SJSA1 (cell line): ENCODE measurements at regions not wholly inside any gene's neighbourhood (a gene's known extent, or its start where the extent isn't known, plus 50 kb on each side); places are given as distances from the start of the nearest gene placed in this dataset.

ENCODE experiments used
- DNase-seq, 2 experiments: peaks; one replicate each; pipeline ENCODE4 v3.0.0-alpha.2; 2015 to 2020; ENCODE audit warnings: low spot score in 2 of 2, low read depth in 1 of 2
- H3K27ac ChIP-seq: fragments of 250-450 bp; sonication (Bioruptor Pico); 2 replicates; pipeline ENCODE4 v1.5.1; 2020; ENCODE audit warnings: mild to moderate bottlenecking, moderate library complexity
- H3K27me3 ChIP-seq: fragments of 250-450 bp; sonication (Bioruptor Pico); replicated peaks from 2 replicates; pipeline ENCODE4 v1.5.1; 2020; ENCODE audit warnings: mild to moderate bottlenecking, moderate library complexity
- H3K36me3 ChIP-seq: fragments of 250-450 bp; sonication (Bioruptor Pico); 2 replicates; pipeline ENCODE4 v1.5.1; 2020; ENCODE audit warnings: mild to moderate bottlenecking
- H3K4me1 ChIP-seq: fragments of 250-450 bp; sonication (Bioruptor Pico); replicated peaks from 2 replicates; pipeline ENCODE4 v1.6.1; 2021; ENCODE audit warnings: mild to moderate bottlenecking
- H3K4me3 ChIP-seq: fragments of 250-450 bp; sonication (Bioruptor Pico); 2 replicates; pipeline ENCODE4 v1.5.1; 2020; ENCODE audit warnings: mild to moderate bottlenecking
- H3K9me3 ChIP-seq: fragments of 250-450 bp; sonication (Bioruptor Pico); replicated peaks from 2 replicates; pipeline ENCODE4 v1.5.1; 2020; ENCODE audit warnings: mild to moderate bottlenecking

- Histone ChIP-seq H3K4me3 (no peak overlapping the region), H3K4me1 (no peaks in the 10 kb centered on the region), H3K9me3 (no peaks in the 10 kb centered on the region), H3K27me3 (no peaks in the 10 kb centered on the region), H3K27ac (no peak overlapping the region), H3K36me3 (no peaks in the 10 kb centered on the region)
- DNase-seq, result no peak
Measured at GRCh38 chr6:140095532-140095931, 721.1 kb upstream of the CITED2 start.

- no peaks in the 10 kb centered on the region for H3K27me3 ChIP-seq
- no peaks in the 10 kb centered on the region for H3K4me1 ChIP-seq
- H3K9me3 ChIP-seq, result no peaks in the 10 kb centered on the region
- no peaks in the 10 kb centered on the region for H3K36me3 ChIP-seq
- no peak overlapping the region for H3K4me3 ChIP-seq
- DNase-seq, result no peak
- H3K27ac ChIP-seq, result no peak overlapping the region
Measured at GRCh38 chr6:140091895-140092294, 717.4 kb upstream of the CITED2 start.

GRCh38 chr6:140090871-140091270, 716.4 kb upstream of the CITED2 start:
- Histone ChIP-seq H3K4me1 (no peaks in the 10 kb centered on the region), H3K27ac (no peak overlapping the region), H3K9me3 (no peaks in the 10 kb centered on the region)

GRCh38 chr6:140083375-140083774, 708.9 kb upstream of the CITED2 start:
- no peak for DNase-seq
- Histone ChIP-seq H3K4me1 (peaks cover 9% of the 10 kb centered on the region), H3K9me3 (no peaks in the 10 kb centered on the region), H3K36me3 (no peaks in the 10 kb centered on the region), H3K4me3 (no peak overlapping the region), H3K27me3 (no peaks in the 10 kb centered on the region), H3K27ac (no peak overlapping the region)

More at GRCh38 chr6:140090871-140091270, 716.4 kb upstream of the CITED2 start:
- no peaks in the 10 kb centered on the region for H3K36me3 ChIP-seq
- no peak overlapping the region for H3K4me3 ChIP-seq
- DNase-seq, result no peak
- H3K27me3 ChIP-seq, result no peaks in the 10 kb centered on the region

DNA sequence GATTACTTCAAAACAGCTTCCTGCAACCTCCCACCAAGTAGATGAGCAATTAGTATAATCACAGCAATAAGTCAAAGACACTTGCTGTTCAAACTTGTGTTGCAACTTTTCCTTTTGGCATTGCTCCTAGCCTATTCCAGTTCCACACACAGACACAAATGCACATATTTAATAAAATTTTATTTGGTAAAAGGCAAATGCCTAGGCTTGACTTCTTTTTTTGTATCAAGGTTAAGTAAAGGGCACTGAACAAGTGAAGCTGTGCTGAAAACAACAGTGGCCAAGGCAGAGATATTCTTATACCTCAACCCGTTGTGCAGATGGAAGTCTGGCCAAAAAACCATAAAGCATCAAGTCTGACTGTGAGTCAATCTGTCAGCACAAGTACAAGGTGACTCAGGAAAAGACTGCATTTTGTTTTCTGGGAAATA, 708.4 kb upstream of the CITED2 start:
- H3K9me3 ChIP-seq, result no peaks in the 10 kb centered on the region
- H3K4me3 ChIP-seq, result no peak overlapping the region
- H3K27me3 ChIP-seq, result no peaks in the 10 kb centered on the region
- peaks cover 13% of the 10 kb centered on the region for H3K4me1 ChIP-seq
- H3K27ac ChIP-seq, result no peak overlapping the region
- H3K36me3 ChIP-seq, result no peaks in the 10 kb centered on the region
- DNase-seq, result no peak

DNA sequence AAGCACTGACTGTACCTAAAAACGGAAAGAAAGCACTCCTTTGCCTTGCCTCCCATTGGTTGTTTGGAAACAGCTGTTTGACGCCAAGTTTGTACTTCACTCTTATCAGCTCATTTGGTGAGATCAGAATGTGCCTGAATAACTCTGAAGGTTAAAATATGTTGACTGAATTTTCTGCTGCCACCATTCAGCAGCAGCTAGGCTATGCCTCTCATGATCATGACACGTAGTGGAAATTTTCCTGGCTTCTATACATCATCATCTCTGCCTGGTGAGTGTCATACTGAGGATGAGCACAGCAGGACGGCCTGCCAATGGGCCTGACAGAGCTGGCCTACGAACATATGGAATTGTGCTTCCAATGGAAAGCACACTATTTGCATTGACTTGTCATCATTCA, 704.9 kb upstream of the CITED2 start:
- DNase-seq, result no peak
- Histone ChIP-seq H3K27me3 (no peaks in the 10 kb centered on the region), H3K9me3 (no peaks in the 10 kb centered on the region), H3K27ac (0 out of 2 replicates have a peak overlapping the region, but pooled peaks have one; percentile 23), H3K4me1 (peaks cover 16% of the 10 kb centered on the region), H3K36me3 (no peaks in the 10 kb centered on the region), H3K4me3 (no peak overlapping the region)

GRCh38 chr6:140078561-140079125, 704.2 kb upstream of the CITED2 start:
- DNase-seq, result peak in 1 of 2 experiments; percentile 54

GRCh38 chr6:140077827-140078560, 703.5 kb upstream of the CITED2 start:
- H3K4me1 ChIP-seq, result peaks cover 16% of the 10 kb centered on the region
- no peaks in the 10 kb centered on the region for H3K27me3 ChIP-seq
- DNase-seq, result peak in 1 of 2 experiments; percentile 21
- no peak overlapping the region for H3K27ac ChIP-seq
- no peak overlapping the region for H3K4me3 ChIP-seq
- no peaks in the 10 kb centered on the region for H3K36me3 ChIP-seq
- H3K9me3 ChIP-seq, result no peaks in the 10 kb centered on the region

More at GRCh38 chr6:140078561-140079125, 704.2 kb upstream of the CITED2 start:
- Histone ChIP-seq H3K9me3 (no peaks in the 10 kb centered on the region), H3K36me3 (no peaks in the 10 kb centered on the region), H3K4me3 (no peak overlapping the region), H3K4me1 (peaks cover 16% of the 10 kb centered on the region), H3K27ac (0 out of 2 replicates have a peak overlapping the region, but pooled peaks have one; percentile 23), H3K27me3 (no peaks in the 10 kb centered on the region)

DNA sequence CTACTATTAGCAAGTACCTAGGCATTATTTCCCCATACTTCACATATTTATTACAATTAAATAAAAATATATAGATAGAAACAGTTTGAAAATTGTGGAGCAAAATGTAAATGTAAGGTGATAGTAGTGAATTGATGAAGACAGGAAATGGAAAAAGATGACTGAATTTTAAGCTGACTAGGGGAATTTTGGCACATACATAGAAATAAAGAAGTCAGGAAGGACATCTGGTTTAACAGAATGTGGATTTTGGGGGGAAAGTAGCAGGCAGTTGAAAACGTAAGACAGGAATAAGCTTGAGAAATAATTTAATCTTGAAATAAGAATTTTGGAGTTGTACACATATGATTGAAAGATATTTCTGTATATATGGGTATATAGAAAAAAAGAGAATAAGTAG, 701.7 kb upstream of the CITED2 start:
- Histone ChIP-seq H3K4me1 (peaks cover 23% of the 10 kb centered on the region), H3K27me3 (no peaks in the 10 kb centered on the region)
- no peak for DNase-seq

DNA sequence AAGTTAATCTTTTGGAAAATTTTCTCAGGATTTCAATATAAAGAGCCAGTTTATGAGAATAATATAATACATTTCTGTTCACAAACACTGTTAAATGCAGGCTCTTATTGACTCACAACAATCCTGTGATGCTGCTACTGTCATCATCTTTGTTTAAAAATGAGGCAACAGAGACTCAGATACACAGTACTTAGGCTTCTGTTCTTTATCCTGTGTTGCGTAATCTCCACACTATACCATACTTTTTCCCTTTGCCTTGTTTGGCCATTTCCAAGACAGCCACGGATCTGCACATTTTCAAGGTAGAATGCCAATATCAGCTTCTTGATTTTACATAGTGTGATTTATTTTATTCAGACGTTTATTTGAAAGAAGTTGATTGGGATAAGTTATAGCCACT, 699.0 kb upstream of the CITED2 start:
- no peaks in the 10 kb centered on the region for H3K27me3 ChIP-seq
- no peak overlapping the region for H3K4me3 ChIP-seq
- peaks cover 22% of the 10 kb centered on the region for H3K4me1 ChIP-seq
- H3K27ac ChIP-seq, result no peak overlapping the region
- no peaks in the 10 kb centered on the region for H3K36me3 ChIP-seq
- no peaks in the 10 kb centered on the region for H3K9me3 ChIP-seq
- DNase-seq, result no peak

More for the DNA sequence above, 701.7 kb upstream of the CITED2 start:
- Histone ChIP-seq H3K9me3 (no peaks in the 10 kb centered on the region), H3K27ac (no peak overlapping the region), H3K36me3 (no peaks in the 10 kb centered on the region), H3K4me3 (no peak overlapping the region)

GRCh38 chr6:140071601-140072062, 697.2 kb upstream of the CITED2 start:
- Histone ChIP-seq H3K4me1 (peaks cover 14% of the 10 kb centered on the region), H3K27me3 (no peaks in the 10 kb centered on the region), H3K9me3 (no peaks in the 10 kb centered on the region), H3K36me3 (no peaks in the 10 kb centered on the region), H3K4me3 (no peak overlapping the region), H3K27ac (no peak overlapping the region)
- DNase-seq, result no peak

- DNase-seq, result peak in 1 of 2 experiments; percentile 39
Measured at GRCh38 chr6:140070846-140071473, 696.5 kb upstream of the CITED2 start.

DNA sequence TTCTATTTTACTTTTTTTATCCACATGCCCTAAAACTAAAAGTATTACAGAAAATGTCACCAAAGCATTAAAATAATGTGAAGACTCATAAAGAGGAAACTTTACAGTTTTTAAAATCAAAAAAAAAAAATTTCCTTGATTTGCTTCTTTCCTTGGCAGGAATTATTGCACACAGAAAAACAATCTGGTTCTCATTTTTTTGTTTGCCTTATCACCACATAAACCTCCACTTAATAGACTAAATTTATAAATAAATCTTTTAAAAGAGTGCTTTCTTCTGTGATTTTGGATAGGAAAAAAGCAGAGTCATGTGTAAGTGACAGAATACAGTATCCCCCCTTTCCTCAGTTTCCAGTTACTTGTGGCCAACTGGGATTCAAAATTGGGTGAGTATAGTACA, 695.1 kb upstream of the CITED2 start:
- Histone ChIP-seq H3K9me3 (no peaks in the 10 kb centered on the region), H3K27me3 (no peaks in the 10 kb centered on the region), H3K4me3 (no peak overlapping the region), H3K36me3 (no peaks in the 10 kb centered on the region), H3K27ac (no peak overlapping the region), H3K4me1 (peaks cover 14% of the 10 kb centered on the region)
- no peak for DNase-seq

More at GRCh38 chr6:140070846-140071473, 696.5 kb upstream of the CITED2 start:
- Histone ChIP-seq H3K27ac (peak overlapping the region; percentile 13; the same call in 1 of the 2 replicates), H3K27me3 (no peaks in the 10 kb centered on the region), H3K36me3 (no peaks in the 10 kb centered on the region), H3K4me1 (peaks cover 14% of the 10 kb centered on the region), H3K9me3 (no peaks in the 10 kb centered on the region), H3K4me3 (no peak overlapping the region)

DNA sequence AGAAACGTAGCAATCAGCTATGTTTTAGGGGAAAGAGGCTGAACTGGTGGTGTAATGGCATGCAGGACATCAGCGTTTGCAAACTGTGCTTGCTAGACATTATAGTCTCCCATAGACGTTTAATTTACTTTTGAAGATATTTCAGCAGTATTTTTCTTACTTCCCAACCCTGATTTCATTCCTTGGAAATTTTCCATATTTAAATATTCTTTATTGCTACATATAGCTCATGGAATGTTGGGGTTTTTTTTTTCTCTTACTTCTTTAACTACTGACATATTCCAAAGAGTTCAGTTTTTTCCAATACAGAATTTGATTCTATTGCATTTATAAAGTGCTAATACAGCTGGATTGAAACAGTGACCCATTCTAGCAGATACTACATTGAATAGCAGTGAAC, 694.4 kb upstream of the CITED2 start:
- Histone ChIP-seq H3K27me3 (no peaks in the 10 kb centered on the region), H3K27ac (no peak overlapping the region), H3K36me3 (no peaks in the 10 kb centered on the region), H3K4me1 (peaks cover 14% of the 10 kb centered on the region), H3K4me3 (no peak overlapping the region), H3K9me3 (no peaks in the 10 kb centered on the region)
- DNase-seq, result no peak
